Neural cell (in vitro differentiated cells): ENCODE measurements at regions not wholly inside any gene's neighbourhood (a gene's known extent, or its start where the extent isn't known, plus 50 kb on each side); places are given as distances from the start of the nearest gene placed in this dataset.

Experiments
- CTCF ChIP-seq: fragments of 450-650 bp; IDR thresholded peaks from 2 replicates; pipeline ENCODE4 v1.5.1; 2014; ENCODE audit warnings: antibody characterized with exemption, mild to moderate bottlenecking, moderate library complexity; ENCODE audit not compliant: poor library complexity, severe bottlenecking
- EZH2 ChIP-seq: fragments of 200-600, 300-800 bp; shearing (Covaris generic), sonication (generic); IDR thresholded peaks from 2 replicates; pipeline ENCODE4 v1.6.1; 2014; ENCODE audit warnings: antibody characterized with exemption, low read length, borderline replicate concordance, mild to moderate bottlenecking; ENCODE audit not compliant: insufficient read depth, poor library complexity, severe bottlenecking
- MXI1 ChIP-seq: fragments of 450-650 bp; conservative IDR thresholded peaks from 2 replicates; pipeline ENCODE4 v1.6.1; 2014; ENCODE audit warnings: antibody characterized with exemption, mild to moderate bottlenecking; ENCODE audit not compliant: poor library complexity, severe bottlenecking
- POLR2AphosphoS5 ChIP-seq: IDR thresholded peaks from 2 replicates; pipeline ENCODE4 v1.6.1; 2012
- RAD21 ChIP-seq: fragments of 450-650 bp; conservative IDR thresholded peaks from 2 replicates; pipeline ENCODE4 v1.6.1; 2014; ENCODE audit warnings: antibody characterized with exemption, mild to moderate bottlenecking, moderate library complexity
- REST ChIP-seq: IDR thresholded peaks from 2 replicates; pipeline ENCODE4 v1.6.1; 2012; ENCODE audit warnings: borderline replicate concordance
- SMC3 ChIP-seq: fragments of 450-650 bp; conservative IDR thresholded peaks from 2 replicates; pipeline ENCODE4 v1.6.1; 2014; ENCODE audit warnings: antibody characterized with exemption, mild to moderate bottlenecking, moderate library complexity; ENCODE audit not compliant: poor library complexity
- TAF1 ChIP-seq: IDR thresholded peaks from 2 replicates; pipeline ENCODE4 v1.6.1; 2012; ENCODE audit warnings: low read depth

- TF ChIP-seq CTCF (no peak), EZH2 (no peak), MXI1 (no peak), RAD21 (no peak), POLR2AphosphoS5 (no peak), SMC3 (no peak), TAF1 (no peak), REST (no peak)
These were observed 231.2 kb upstream of the F9 start for GRCh38 chrX:139299309-139299708.
